Fibroblast of villous mesenchyme (primary cell): ENCODE measurements at regions not wholly inside any gene's neighbourhood (a gene's known extent, or its start where the extent isn't known, plus 50 kb on each side); places are given as distances from the start of the nearest gene placed in this dataset.

ENCODE experiments used
- DNase-seq: peaks from one replicate; pipeline ENCODE4 v3.0.0-alpha.2; 2010; ENCODE audit warnings: low read depth
- H3K4me3 ChIP-seq: 2 replicates; pipeline ENCODE4 v1.5.1; 2011; ENCODE audit warnings: low read depth, mild to moderate bottlenecking, low read length
- CTCF ChIP-seq: IDR thresholded peaks from 2 replicates; pipeline ENCODE4 v1.5.1; 2012; ENCODE audit warnings: low read depth, mild to moderate bottlenecking, low read length; ENCODE audit not compliant: insufficient read depth

- TF ChIP-seq CTCF: no peak
- H3K4me3 ChIP-seq: no peak overlapping the region
- no peak for DNase-seq
These were observed 167.2 kb upstream of the MAP3K7 start for GRCh38 chr6:90753820-90754643.

GRCh38 chr6:90739802-90740201 lies 152.9 kb upstream of the MAP3K7 start:
- DNase-seq: no peak
- TF ChIP-seq CTCF: no peak
- no peak overlapping the region for H3K4me3 ChIP-seq

GRCh38 chr6:90739339-90739738 lies 152.5 kb upstream of the MAP3K7 start:
- no peak overlapping the region for H3K4me3 ChIP-seq
- DNase-seq: no peak
- TF ChIP-seq CTCF: no peak

GRCh38 chr6:90730151-90730673 lies 143.3 kb upstream of the MAP3K7 start:
- TF ChIP-seq CTCF: no peak
- no peak for DNase-seq
- H3K4me3 ChIP-seq: no peak overlapping the region

GRCh38 chr6:90729057-90729456 lies 142.2 kb upstream of the MAP3K7 start:
- no peak for TF ChIP-seq CTCF

GRCh38 chr6:90722648-90723047 lies 135.8 kb upstream of the MAP3K7 start:
- no peak for TF ChIP-seq CTCF
- no peak for DNase-seq
- H3K4me3 ChIP-seq: no peak overlapping the region

More at GRCh38 chr6:90729057-90729456, 142.2 kb upstream of the MAP3K7 start:
- no peak overlapping the region for H3K4me3 ChIP-seq
- DNase-seq: no peak

GRCh38 chr6:90720404-90720803 lies 133.5 kb upstream of the MAP3K7 start:
- no peak for DNase-seq
- no peak overlapping the region for H3K4me3 ChIP-seq
- TF ChIP-seq CTCF: no peak
